ENCODE measurements at regions not wholly inside any gene's neighbourhood (a gene's known extent, or its start where the extent isn't known, plus 50 kb on each side); places are given as distances from the start of the nearest gene placed in this dataset.

GRCh38 chr15:69586721-69587120, 134.1 kb downstream of the RPLP1 start:
- Histone ChIP-seq H3K27me3 (ENCODE audit: control insufficient read depth, insufficient read depth, low read length) (no peaks in the 10 kb centered on the region), H3K4me1 (ENCODE audit: control insufficient read depth, insufficient read depth, low read length) (peaks cover 7% of the 10 kb centered on the region), H3K27ac (ENCODE audit: low read length) (no peak overlapping the region), H3K36me3 (ENCODE audit: control insufficient read depth, insufficient read depth, low read length) (no peaks in the 10 kb centered on the region), H3K9me3 (ENCODE audit: control insufficient read depth, insufficient read depth, low read depth, low read length) (no peaks in the 10 kb centered on the region), H3K4me3 (ENCODE audit: low read depth in 2 of 2, low read length in 2 of 2) (no peak overlapping the region)
- intact Hi-C loops (cut with micrococcal nuclease; ENCODE audit: unreplicated experiment) = no loop called here
- TF ChIP-seq POLR2AphosphoS5 (IDR thresholded peaks at IDR 0.05; ENCODE audit: low read depth, low read length) (no peak), SIN3A (IDR thresholded peaks at IDR 0.05; ENCODE audit: borderline replicate concordance, insufficient read depth, low read depth, low read length) (no peak), TCF7L2 (IDR thresholded peaks at IDR 0.05; ENCODE audit: low read depth, low read length) (no peak), CTCF (IDR thresholded peaks at IDR 0.05) (no peak), REST (IDR thresholded peaks at IDR 0.05; ENCODE audit: insufficient read depth in 1 of 2, low read depth in 2 of 2, low read length in 1 of 2) (no peak)
- BruUV-seq (replicated peaks) = no TSS peak
- POLR2A ChIA-PET = no interaction called here
- CTCF ChIA-PET = no interaction called here
- DNase-seq (ENCODE audit: low read depth, low spot score) = no peak
- in situ Hi-C loops (cut with HindIII; ENCODE audit: low pct_unique_long_range_greater_than_20kb, low sequenced_read_pairs) = no loop called here
- no peak for ATAC-seq

GRCh38 chr15:69587723-69588426, 135.3 kb downstream of the RPLP1 start:
- peak overlapping the region; percentile 19; the same call in 1 of the 2 replicates for H3K27ac ChIP-seq (ENCODE audit: low read length)
- no peaks in the 10 kb centered on the region for H3K27me3 ChIP-seq (ENCODE audit: control insufficient read depth, insufficient read depth, low read length)
- H3K9me3 ChIP-seq (ENCODE audit: control insufficient read depth, insufficient read depth, low read depth, low read length) = no peaks in the 10 kb centered on the region
- peaks cover 10% of the 10 kb centered on the region for H3K4me1 ChIP-seq (ENCODE audit: control insufficient read depth, insufficient read depth, low read length)
- no TSS peak for BruUV-seq (replicated peaks)
- TF ChIP-seq CTCF (IDR thresholded peaks at IDR 0.05) (no peak), TCF7L2 (IDR thresholded peaks at IDR 0.05; ENCODE audit: low read depth, low read length) (no peak), SIN3A (IDR thresholded peaks at IDR 0.05; ENCODE audit: borderline replicate concordance, insufficient read depth, low read depth, low read length) (no peak), REST (IDR thresholded peaks at IDR 0.05; ENCODE audit: insufficient read depth in 1 of 2, low read depth in 2 of 2, low read length in 1 of 2) (no peak), POLR2AphosphoS5 (IDR thresholded peaks at IDR 0.05; ENCODE audit: low read depth, low read length) (no peak)
- DNase-seq (ENCODE audit: low read depth, low spot score) (no peak), ATAC-seq (no peak)
- no peak overlapping the region for H3K4me3 ChIP-seq (ENCODE audit: low read depth in 2 of 2, low read length in 2 of 2)
- ChIA-PET POLR2A (no interaction called here), CTCF (no interaction called here)
- H3K36me3 ChIP-seq (ENCODE audit: control insufficient read depth, insufficient read depth, low read length) = no peaks in the 10 kb centered on the region
- intact Hi-C loops (cut with micrococcal nuclease; ENCODE audit: unreplicated experiment) (no loop called here), in situ Hi-C loops (cut with HindIII; ENCODE audit: low pct_unique_long_range_greater_than_20kb, low sequenced_read_pairs) (no loop called here)
